MCF 10A (cell line): ENCODE measurements at regions not wholly inside any gene's neighbourhood (a gene's known extent, or its start where the extent isn't known, plus 50 kb on each side); places are given as distances from the start of the nearest gene placed in this dataset.

Experiments
- BruUV-seq: library from RNA; stranded (reverse); fragments of 400-500 nt; replicated peaks from 2 replicates; lab custom pipeline; 2021; lab: Mats Ljungman, UMichigan
- CTCF ChIA-PET: fragments of 300-600 bp; sonication (Branson Sonifier 250); formaldehyde crosslinking; extraction: SDS; loops from one replicate; lab custom pipeline; 2021; ENCODE audit warnings: antibody characterized with exemption, inconsistent platforms; lab: Yijun Ruan, JAX
- POLR2A ChIA-PET: fragments of 300-600, 350-650 bp; sonication (Branson Sonifier 250); formaldehyde crosslinking; extraction: SDS; loops from one replicate; lab custom pipeline; 2020; ENCODE audit warnings: antibody characterized with exemption, inconsistent platforms; lab: Yijun Ruan, JAX
- DNase-seq: peaks from one replicate; pipeline ENCODE4 v3.0.0-alpha.2; 2018; ENCODE audit not compliant: unreplicated experiment
- H3K27ac Mint-ChIP-seq: one replicate; pipeline ENCODE4 v1.8.0; 2022; ENCODE audit warnings: mild to moderate bottlenecking, low read depth, mixed read lengths; ENCODE audit not compliant: unreplicated experiment
- H3K27me3 Mint-ChIP-seq: one replicate; pipeline ENCODE4 v1.8.0; 2022; ENCODE audit warnings: mixed read lengths; ENCODE audit not compliant: insufficient read depth, unreplicated experiment
- H3K36me3 Mint-ChIP-seq: one replicate; pipeline ENCODE4 v1.8.0; 2022; ENCODE audit warnings: mild to moderate bottlenecking, moderate library complexity, mixed read lengths; ENCODE audit not compliant: insufficient read depth, unreplicated experiment
- H3K4me1 Mint-ChIP-seq: one replicate; pipeline ENCODE4 v1.8.0; 2022; ENCODE audit warnings: mixed read lengths; ENCODE audit not compliant: insufficient read depth, unreplicated experiment
- H3K4me3 Mint-ChIP-seq: one replicate; pipeline ENCODE4 v1.8.0; 2022; ENCODE audit warnings: mild to moderate bottlenecking, moderate library complexity, mixed read lengths; ENCODE audit not compliant: unreplicated experiment
- H3K9me3 Mint-ChIP-seq: one replicate; pipeline ENCODE4 v1.8.0; 2022; ENCODE audit warnings: mixed read lengths; ENCODE audit not compliant: unreplicated experiment
- intact Hi-C: fragments of 100-400 bp; cut with micrococcal nuclease; formaldehyde crosslinking; loops from 2 replicates; pipeline ENCODE4 v1.14.1; 2022
- TF ChIP-seq, protein P1 (sequence below): fragments of 200-600 bp; IDR thresholded peaks from one replicate; pipeline ENCODE4 v1.8.0; 2022; ENCODE audit warnings: antibody characterized with exemption, mild to moderate bottlenecking; ENCODE audit not compliant: unreplicated experiment

GRCh38 chr4:54946741-54947140 lies 178.7 kb downstream of the KDR start:
- no peak overlapping the region for H3K4me3 Mint-ChIP-seq
- H3K4me1 Mint-ChIP-seq, result no peaks in the 10 kb centered on the region
- ChIA-PET POLR2A (no interaction called here), CTCF (interaction anchor here (0.7 to 2.4 kb wide), 3 partner anchors 16 to 629 kb away, joined by 4 to 9 read pairs (median 7); no protein-coding TSS in a partner anchor)
- DNase-seq, result no peak
- intact Hi-C loops, result no loop called here
- no peaks in the 10 kb centered on the region for H3K9me3 Mint-ChIP-seq
- no peaks in the 10 kb centered on the region for H3K36me3 Mint-ChIP-seq
- BruUV-seq, result no TSS peak
- TF ChIP-seq, protein P1, sequence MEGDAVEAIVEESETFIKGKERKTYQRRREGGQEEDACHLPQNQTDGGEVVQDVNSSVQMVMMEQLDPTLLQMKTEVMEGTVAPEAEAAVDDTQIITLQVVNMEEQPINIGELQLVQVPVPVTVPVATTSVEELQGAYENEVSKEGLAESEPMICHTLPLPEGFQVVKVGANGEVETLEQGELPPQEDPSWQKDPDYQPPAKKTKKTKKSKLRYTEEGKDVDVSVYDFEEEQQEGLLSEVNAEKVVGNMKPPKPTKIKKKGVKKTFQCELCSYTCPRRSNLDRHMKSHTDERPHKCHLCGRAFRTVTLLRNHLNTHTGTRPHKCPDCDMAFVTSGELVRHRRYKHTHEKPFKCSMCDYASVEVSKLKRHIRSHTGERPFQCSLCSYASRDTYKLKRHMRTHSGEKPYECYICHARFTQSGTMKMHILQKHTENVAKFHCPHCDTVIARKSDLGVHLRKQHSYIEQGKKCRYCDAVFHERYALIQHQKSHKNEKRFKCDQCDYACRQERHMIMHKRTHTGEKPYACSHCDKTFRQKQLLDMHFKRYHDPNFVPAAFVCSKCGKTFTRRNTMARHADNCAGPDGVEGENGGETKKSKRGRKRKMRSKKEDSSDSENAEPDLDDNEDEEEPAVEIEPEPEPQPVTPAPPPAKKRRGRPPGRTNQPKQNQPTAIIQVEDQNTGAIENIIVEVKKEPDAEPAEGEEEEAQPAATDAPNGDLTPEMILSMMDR, result no peak
- no peak overlapping the region for H3K27ac Mint-ChIP-seq
- H3K27me3 Mint-ChIP-seq, result no peaks in the 10 kb centered on the region

- H3K9me3 Mint-ChIP-seq, result no peaks in the 10 kb centered on the region
- no peaks in the 10 kb centered on the region for H3K4me1 Mint-ChIP-seq
- H3K4me3 Mint-ChIP-seq, result no peak overlapping the region
- ChIA-PET POLR2A (no interaction called here), CTCF (interaction anchor here (0.5 to 2.0 kb wide), 3 partner anchors 17 to 711 kb away, joined by 3 to 9 read pairs (median 3); no protein-coding TSS in a partner anchor)
- no peak overlapping the region for H3K27ac Mint-ChIP-seq
- TF ChIP-seq, protein P1, result no peak
- no peaks in the 10 kb centered on the region for H3K27me3 Mint-ChIP-seq
- no TSS peak for BruUV-seq
- no peak for DNase-seq
- H3K36me3 Mint-ChIP-seq, result no peaks in the 10 kb centered on the region
- intact Hi-C loops, result no loop called here
Observed at GRCh38 chr4:54945838-54946237, 179.6 kb downstream of the KDR start.

- no peaks in the 10 kb centered on the region for H3K4me1 Mint-ChIP-seq
- H3K9me3 Mint-ChIP-seq, result no peaks in the 10 kb centered on the region
- ChIA-PET POLR2A (no interaction called here), CTCF (interaction anchor here (0.6 to 1.3 kb wide), 3 partner anchors 18 to 28 kb away, joined by 3 to 5 read pairs (median 4); no protein-coding TSS in a partner anchor)
- H3K4me3 Mint-ChIP-seq, result no peak overlapping the region
- no peak overlapping the region for H3K27ac Mint-ChIP-seq
- BruUV-seq, result no TSS peak
- peaks cover 9% of the 10 kb centered on the region for H3K27me3 Mint-ChIP-seq
- no peaks in the 10 kb centered on the region for H3K36me3 Mint-ChIP-seq
- TF ChIP-seq, protein P1, result no peak
- DNase-seq, result no peak
- intact Hi-C loops, result no loop called here
Observed at GRCh38 chr4:54942721-54943120, 182.7 kb downstream of the KDR start.

- no peak overlapping the region for H3K27ac Mint-ChIP-seq
- ChIA-PET CTCF (interaction anchor here (0.6 to 1.3 kb wide), 3 partner anchors 18 to 29 kb away, joined by 3 to 5 read pairs (median 4); no protein-coding TSS in a partner anchor), POLR2A (no interaction called here)
- no peaks in the 10 kb centered on the region for H3K9me3 Mint-ChIP-seq
- no peak for DNase-seq
- intact Hi-C loops, result no loop called here
- peaks cover 9% of the 10 kb centered on the region for H3K27me3 Mint-ChIP-seq
- no peaks in the 10 kb centered on the region for H3K4me1 Mint-ChIP-seq
- no TSS peak for BruUV-seq
- TF ChIP-seq, protein P1, result no peak
- H3K36me3 Mint-ChIP-seq, result no peaks in the 10 kb centered on the region
- no peak overlapping the region for H3K4me3 Mint-ChIP-seq
Observed at GRCh38 chr4:54941994-54942552, 183.3 kb downstream of the KDR start.
